Mesenchymal stem cell (in vitro differentiated cells and primary cell): ENCODE measurements at regions not wholly inside any gene's neighbourhood (a gene's known extent, or its start where the extent isn't known, plus 50 kb on each side); places are given as distances from the start of the nearest gene placed in this dataset.
"Not testable (repeated sequence)": the region's sequence is repeated elsewhere in the genome, so short reads cannot be mapped to it uniquely, and the experiment has no call there.

Experiments
- DNase-seq: peaks from one replicate; pipeline ENCODE4 v3.0.0-alpha.2; 2013
- H2AFZ ChIP-seq: one replicate; pipeline ENCODE4 v1.6.1; 2013; ENCODE audit warnings: low read depth, mild to moderate bottlenecking, control low read depth, inconsistent platforms, low read length, moderate library complexity
- H2AK5ac ChIP-seq: 2 replicates; pipeline ENCODE4 v1.6.1; 2013; ENCODE audit warnings: low read length, moderate library complexity, mild to moderate bottlenecking, inconsistent platforms; ENCODE audit not compliant: severe bottlenecking
- H2BK120ac ChIP-seq: one replicate; pipeline ENCODE4 v1.6.1; 2013; ENCODE audit warnings: low read depth, mild to moderate bottlenecking, inconsistent platforms, low read length, moderate library complexity
- H2BK12ac ChIP-seq, 2 experiments: one replicate each; pipeline ENCODE4 v1.6.1; 2013; ENCODE audit warnings: inconsistent platforms in 2 of 2, low read length in 2 of 2, mild to moderate bottlenecking in 2 of 2, moderate library complexity in 2 of 2, control low read depth in 1 of 2
- H2BK15ac ChIP-seq: one replicate; pipeline ENCODE4 v1.6.1; 2013; ENCODE audit warnings: mild to moderate bottlenecking, low read depth, inconsistent platforms; ENCODE audit not compliant: poor library complexity, severe bottlenecking
- H2BK5ac ChIP-seq: 2 replicates; pipeline ENCODE4 v1.6.1; 2013; ENCODE audit warnings: low read depth, mild to moderate bottlenecking, low read length, control low read depth, inconsistent platforms; ENCODE audit not compliant: poor library complexity, severe bottlenecking
- H3K14ac ChIP-seq, 2 experiments: one replicate each; pipeline ENCODE4 v1.6.1; 2013; ENCODE audit warnings: inconsistent platforms in 2 of 2, low read length in 2 of 2, control low read depth in 1 of 2, mild to moderate bottlenecking in 1 of 2, moderate library complexity in 1 of 2
- H3K18ac ChIP-seq, 2 experiments: one replicate each; pipeline ENCODE4 v1.6.1; 2013; ENCODE audit warnings: inconsistent platforms in 2 of 2, low read length in 2 of 2, control low read depth in 1 of 2, low read depth in 1 of 2, mild to moderate bottlenecking in 1 of 2
- H3K23ac ChIP-seq, 2 experiments: one replicate each; pipeline ENCODE4 v1.6.1; 2013; ENCODE audit warnings: inconsistent platforms in 2 of 2, low read length in 2 of 2, mild to moderate bottlenecking in 2 of 2, moderate library complexity in 2 of 2, control low read depth in 1 of 2
- H3K27ac ChIP-seq: 2 replicates; pipeline ENCODE4 v1.5.1; 2013; ENCODE audit warnings: mild to moderate bottlenecking, moderate library complexity, low read length, control low read depth, inconsistent platforms; ENCODE audit not compliant: poor library complexity, severe bottlenecking
- H3K27me3 ChIP-seq, 2 experiments: 2 replicates each; pipeline versions ENCODE4 v1.6.1 to v1.7.0; 2013; ENCODE audit warnings: low read length in 2 of 2, mild to moderate bottlenecking in 2 of 2, moderate library complexity in 2 of 2, control low read depth in 1 of 2, inconsistent platforms in 1 of 2; ENCODE audit not compliant: control insufficient read depth in 1 of 2, insufficient read depth in 1 of 2
- H3K36me3 ChIP-seq, 2 experiments: 2 replicates each; pipeline versions ENCODE4 v1.6.1 to v1.7.0; 2013; ENCODE audit warnings: low read length in 2 of 2, control low read depth in 1 of 2, inconsistent platforms in 1 of 2, low read depth in 1 of 2, mild to moderate bottlenecking in 1 of 2; ENCODE audit not compliant: insufficient read depth in 2 of 2, control insufficient read depth in 1 of 2
- H3K4ac ChIP-seq, 2 experiments: one replicate each; pipeline ENCODE4 v1.6.1; 2013; ENCODE audit warnings: inconsistent platforms in 2 of 2, low read length in 2 of 2, mild to moderate bottlenecking in 2 of 2, moderate library complexity in 2 of 2, control low read depth in 1 of 2, low read depth in 1 of 2
- H3K4me1 ChIP-seq: 2 replicates; pipeline ENCODE4 v1.6.1; 2013; ENCODE audit warnings: low read depth, low read length, control low read depth; ENCODE audit not compliant: control insufficient read depth, insufficient read depth
- H3K4me2 ChIP-seq: 2 replicates; pipeline ENCODE4 v1.6.1; 2013; ENCODE audit warnings: low read length, mild to moderate bottlenecking, inconsistent platforms; ENCODE audit not compliant: poor library complexity, severe bottlenecking
- H3K4me3 ChIP-seq, 2 experiments: 2 replicates each; pipeline versions ENCODE4 v1.5.1 to v1.7.0; 2013; ENCODE audit warnings: low read length in 2 of 2, mild to moderate bottlenecking in 2 of 2, control low read depth in 1 of 2, low read depth in 1 of 2; ENCODE audit not compliant: insufficient read depth in 1 of 2
- H3K79me1 ChIP-seq: replicated peaks from 2 replicates; pipeline ENCODE4 v1.6.1; 2013; ENCODE audit warnings: mild to moderate bottlenecking, control low read depth, low read length, inconsistent platforms; ENCODE audit not compliant: poor library complexity, severe bottlenecking
- H3K9ac ChIP-seq: 2 replicates; pipeline ENCODE4 v1.7.0; 2013; ENCODE audit warnings: mild to moderate bottlenecking, low read length, moderate library complexity
- H3K9me3 ChIP-seq: 2 replicates; pipeline ENCODE4 v1.7.0; 2013; ENCODE audit warnings: mild to moderate bottlenecking, low read length; ENCODE audit not compliant: control insufficient read depth
- H4K8ac ChIP-seq: one replicate; pipeline ENCODE4 v1.6.1; 2013; ENCODE audit warnings: inconsistent platforms, mild to moderate bottlenecking, low read length, moderate library complexity
- H4K91ac ChIP-seq: one replicate; pipeline ENCODE4 v1.6.1; 2013; ENCODE audit warnings: mild to moderate bottlenecking, low read length, inconsistent platforms
- WGBS: methylation state at CpG from one replicate; pipeline ENCODE4 v1.1.7; 2013; ENCODE audit warnings: mixed read lengths; 5-methylcytosine and 5-hydroxymethylcytosine counted together

GRCh38 chr16:18263046-18263445 is 73.5 kb downstream of the NPIPA8 start:
- no CpG with 5 or more reads among the region's 5 CpGs for WGBS
- not testable (repeated sequence) for H3K18ac ChIP-seq

GRCh38 chr16:18261848-18262247 is 74.7 kb downstream of the NPIPA8 start:
- H2BK15ac ChIP-seq, H2BK5ac ChIP-seq, H3K36me3 ChIP-seq, H3K79me1 ChIP-seq, H3K4me3 ChIP-seq, H4K91ac ChIP-seq, H3K9ac ChIP-seq, H2BK12ac ChIP-seq, H3K27me3 ChIP-seq, H2AK5ac ChIP-seq, H3K4me1 ChIP-seq, H3K4ac ChIP-seq, H3K18ac ChIP-seq, H3K4me2 ChIP-seq, H3K14ac ChIP-seq, DNase-seq, H2BK120ac ChIP-seq, H3K27ac ChIP-seq, H4K8ac ChIP-seq, H3K23ac ChIP-seq, H2AFZ ChIP-seq, H3K9me3 ChIP-seq: not testable (repeated sequence)
- no CpG with 5 or more reads among the region's 2 CpGs for WGBS

More at GRCh38 chr16:18263046-18263445, 73.5 kb downstream of the NPIPA8 start:
- H3K4me1 ChIP-seq, H2AFZ ChIP-seq, H4K8ac ChIP-seq, H2BK5ac ChIP-seq, H2BK120ac ChIP-seq, H3K4ac ChIP-seq, H3K9ac ChIP-seq, H3K27me3 ChIP-seq, H2BK12ac ChIP-seq, H3K9me3 ChIP-seq, H3K79me1 ChIP-seq, H3K4me3 ChIP-seq, H3K23ac ChIP-seq, H3K14ac ChIP-seq, H4K91ac ChIP-seq, H2AK5ac ChIP-seq, H2BK15ac ChIP-seq, H3K4me2 ChIP-seq, H3K36me3 ChIP-seq, H3K27ac ChIP-seq, DNase-seq: not testable (repeated sequence)

GRCh38 chr16:18259496-18260176 is 76.9 kb downstream of the NPIPA8 start:
- no CpG with 5 or more reads among the region's 10 CpGs for WGBS

GRCh38 chr16:18252943-18253342 is 83.6 kb downstream of the NPIPA8 start:
- 80% methylated on average over 1 of the region's 5 CpGs for WGBS

More at GRCh38 chr16:18259496-18260176, 76.9 kb downstream of the NPIPA8 start:
- not testable (repeated sequence) for H3K36me3 ChIP-seq, H3K27ac ChIP-seq, H3K79me1 ChIP-seq, H2BK120ac ChIP-seq, H4K91ac ChIP-seq, H3K4ac ChIP-seq, H2BK5ac ChIP-seq, H3K9me3 ChIP-seq, H3K23ac ChIP-seq, H3K4me3 ChIP-seq, DNase-seq, H2BK12ac ChIP-seq, H3K18ac ChIP-seq, H4K8ac ChIP-seq, H2AK5ac ChIP-seq, H3K4me1 ChIP-seq, H3K27me3 ChIP-seq, H3K9ac ChIP-seq, H2BK15ac ChIP-seq, H2AFZ ChIP-seq, H3K14ac ChIP-seq, H3K4me2 ChIP-seq

More at GRCh38 chr16:18252943-18253342, 83.6 kb downstream of the NPIPA8 start:
- not testable (repeated sequence) for H2BK15ac ChIP-seq, H3K9ac ChIP-seq, H3K79me1 ChIP-seq, DNase-seq, H3K27me3 ChIP-seq, H3K4me3 ChIP-seq, H2BK5ac ChIP-seq, H3K14ac ChIP-seq, H3K9me3 ChIP-seq, H3K23ac ChIP-seq, H4K91ac ChIP-seq, H2BK12ac ChIP-seq, H3K18ac ChIP-seq, H2AK5ac ChIP-seq, H2BK120ac ChIP-seq, H3K4ac ChIP-seq, H2AFZ ChIP-seq, H3K4me1 ChIP-seq, H4K8ac ChIP-seq, H3K4me2 ChIP-seq, H3K27ac ChIP-seq, H3K36me3 ChIP-seq
